GM19324 (cell line): ENCODE measurements at regions not wholly inside any gene's neighbourhood (a gene's known extent, or its start where the extent isn't known, plus 50 kb on each side); places are given as distances from the start of the nearest gene placed in this dataset.
"Not testable (repeated sequence)": the region's sequence is repeated elsewhere in the genome, so short reads cannot be mapped to it uniquely, and the experiment has no call there.

Source experiments
- ATAC-seq: cut with Tn5 transposase; IDR thresholded peaks from one replicate; pipeline ENCODE4 v1.9.1; 2021; ENCODE audit warnings: mild to moderate bottlenecking, moderate library complexity; ENCODE audit not compliant: unreplicated experiment, low FRiP score

DNA sequence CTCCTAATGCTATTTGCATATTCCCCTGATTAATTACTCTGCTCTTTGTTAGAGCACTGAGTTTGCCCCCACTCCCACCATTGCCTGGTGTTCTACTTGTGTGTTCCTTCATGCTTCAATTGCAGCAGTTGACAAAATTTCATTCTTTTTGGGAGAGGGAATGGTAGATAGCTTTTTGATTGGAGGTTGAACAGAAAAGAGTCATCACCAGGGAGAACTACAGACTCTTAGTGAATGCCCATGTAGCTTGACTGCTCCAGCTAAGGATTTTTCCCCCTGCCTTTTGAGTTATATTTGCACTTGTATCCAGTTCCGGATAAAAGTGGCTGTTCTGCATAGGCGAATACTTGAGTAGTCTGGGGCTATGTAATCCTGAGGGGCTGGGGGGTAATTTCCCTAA is 183.9 kb downstream of the ETNK1 start:
- no peak for ATAC-seq

DNA sequence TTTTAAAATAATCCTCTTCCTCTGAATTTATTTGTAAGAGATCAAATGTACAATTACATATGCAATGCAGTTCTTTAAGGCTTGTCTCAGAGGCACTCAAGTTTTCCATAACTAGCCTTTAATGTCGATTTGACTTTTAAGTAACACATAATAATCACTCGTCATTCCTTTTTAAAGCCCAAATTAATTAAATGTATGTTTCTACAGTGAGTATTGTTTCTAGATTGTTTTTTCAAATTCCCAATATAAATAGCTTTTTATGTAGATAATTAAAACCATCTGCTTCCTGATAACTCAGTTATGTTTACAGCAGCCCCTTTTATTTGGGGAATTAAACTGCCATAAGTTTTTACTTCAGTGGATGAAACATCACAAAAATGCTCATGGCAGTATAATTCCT is 185.1 kb downstream of the ETNK1 start:
- no peak for ATAC-seq

DNA sequence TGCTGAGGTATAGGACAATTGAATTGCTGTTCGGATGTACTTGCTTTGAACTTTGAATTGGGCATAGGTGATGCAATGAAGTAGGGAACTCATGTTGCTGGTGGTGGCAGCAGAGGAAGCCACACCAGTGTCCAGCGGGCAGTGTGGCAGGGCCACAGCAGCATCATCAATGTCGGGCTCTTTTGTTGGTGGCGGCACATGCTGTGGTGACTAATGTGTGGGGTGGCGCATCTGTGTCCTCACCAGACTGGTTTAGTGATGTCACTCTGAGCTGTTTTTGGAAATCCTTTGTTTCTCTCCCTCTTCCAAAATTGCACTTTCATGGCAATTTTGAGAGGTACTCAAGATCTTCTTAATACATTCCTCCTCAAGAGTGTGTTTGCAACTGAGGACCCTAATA is 187.6 kb downstream of the ETNK1 start:
- no peak for ATAC-seq

DNA sequence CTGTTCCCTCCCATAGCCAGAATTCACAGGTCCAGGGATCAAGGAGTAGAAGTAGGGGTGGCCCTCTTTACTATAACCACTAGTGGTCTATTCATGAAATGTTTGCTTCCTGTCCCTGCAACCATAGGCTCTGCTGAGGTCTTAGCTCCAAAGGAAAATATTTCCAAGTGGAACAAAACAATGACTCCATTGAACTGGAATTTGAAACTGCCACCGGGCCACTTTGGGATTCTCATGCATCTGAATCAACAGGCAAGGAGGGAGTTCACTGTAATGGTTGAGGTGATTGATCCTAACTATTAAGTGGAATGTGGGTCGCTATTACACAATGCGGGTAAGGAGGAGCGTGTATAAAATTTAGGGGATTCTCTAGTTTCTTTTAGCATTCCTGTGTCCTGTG is 197.0 kb downstream of the ETNK1 start:
- ATAC-seq = no peak

DNA sequence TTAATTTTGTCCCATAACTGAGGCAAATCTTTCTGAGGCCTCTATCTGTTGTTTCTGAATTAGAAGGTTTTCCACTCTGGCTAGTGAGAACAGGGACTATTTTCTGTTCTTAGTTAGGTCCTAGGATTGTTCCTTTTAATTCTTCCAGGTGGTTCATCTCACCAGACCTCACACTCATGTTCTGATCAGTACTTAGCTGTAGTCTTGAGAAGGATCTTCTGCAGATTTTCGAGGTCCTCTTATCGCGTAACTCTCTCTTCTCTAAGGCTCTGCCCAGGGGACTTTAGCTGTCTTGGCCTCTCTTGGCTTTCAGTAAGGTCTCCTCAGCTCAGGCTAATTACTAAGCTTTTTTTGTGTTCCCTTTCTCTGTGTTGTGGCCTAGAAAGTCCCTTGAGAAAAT is 201.1 kb downstream of the ETNK1 start:
- no peak for ATAC-seq

DNA sequence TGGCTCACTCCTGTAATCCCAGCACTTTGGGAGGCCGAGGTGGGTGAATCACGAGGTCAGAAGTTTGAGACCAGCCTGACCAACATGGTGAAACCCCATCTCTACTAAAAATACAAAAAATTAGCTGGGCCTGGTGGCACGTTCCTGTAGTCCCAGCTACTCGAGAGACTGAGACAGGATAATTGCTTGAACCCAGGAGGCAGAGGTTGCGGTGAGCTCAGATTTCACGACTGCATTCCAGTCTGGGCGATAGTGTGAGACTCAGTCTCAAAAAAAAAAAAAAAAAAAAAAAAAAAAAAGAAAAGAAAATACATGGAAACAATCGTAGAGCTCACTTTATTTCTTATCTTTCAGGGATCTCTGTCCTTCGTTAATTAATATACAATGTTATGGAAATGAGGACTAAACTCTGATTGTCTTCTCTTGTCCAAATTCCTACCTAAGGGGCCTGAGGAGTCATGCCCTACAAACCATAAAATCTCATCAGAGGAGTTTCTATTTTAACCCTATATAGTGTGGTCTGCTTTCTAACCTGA is 201.5 kb downstream of the ETNK1 start:
- not testable (repeated sequence) for ATAC-seq

GRCh38 chr12:22828066-22828465 is 203.1 kb downstream of the ETNK1 start:
- ATAC-seq = no peak

DNA sequence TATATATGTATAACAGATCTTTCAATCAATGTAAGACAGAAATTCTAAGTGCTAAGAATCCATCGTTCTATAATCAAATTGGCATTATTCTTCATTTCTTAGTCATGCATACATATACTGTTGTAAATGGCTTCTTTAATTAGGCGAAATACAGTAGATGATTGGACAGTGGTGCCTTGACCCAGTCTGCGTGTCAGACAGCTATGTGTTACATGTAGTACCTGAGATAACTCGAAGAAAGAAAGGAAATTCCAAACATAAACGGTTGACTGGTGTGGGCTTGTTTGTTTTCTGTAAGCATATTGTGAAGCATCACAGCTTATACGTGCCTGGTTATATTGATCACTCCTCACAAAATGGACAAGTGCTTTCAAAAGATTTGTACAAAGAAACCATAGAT is 210.5 kb downstream of the ETNK1 start:
- ATAC-seq = no peak

DNA sequence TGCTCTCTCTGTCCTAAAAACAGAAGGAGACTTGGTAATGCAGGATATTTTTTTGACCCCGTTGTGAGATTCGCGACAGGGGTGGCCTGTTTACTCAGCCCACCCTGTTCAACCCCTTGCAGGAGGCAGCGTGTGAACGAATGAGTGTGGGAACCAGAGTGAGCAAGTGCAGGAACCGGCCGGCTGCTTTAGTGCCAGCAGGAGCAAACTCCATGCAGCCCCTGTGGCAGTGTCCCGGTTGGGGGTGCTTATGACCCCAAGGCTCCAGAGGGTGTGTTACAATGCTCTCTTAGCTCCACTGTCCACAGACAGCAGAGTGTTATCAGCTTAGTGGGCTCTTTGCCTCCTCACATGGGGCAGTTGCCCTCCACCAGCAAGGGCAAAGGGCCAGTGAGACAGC is 225.2 kb downstream of the ETNK1 start:
- no peak for ATAC-seq

DNA sequence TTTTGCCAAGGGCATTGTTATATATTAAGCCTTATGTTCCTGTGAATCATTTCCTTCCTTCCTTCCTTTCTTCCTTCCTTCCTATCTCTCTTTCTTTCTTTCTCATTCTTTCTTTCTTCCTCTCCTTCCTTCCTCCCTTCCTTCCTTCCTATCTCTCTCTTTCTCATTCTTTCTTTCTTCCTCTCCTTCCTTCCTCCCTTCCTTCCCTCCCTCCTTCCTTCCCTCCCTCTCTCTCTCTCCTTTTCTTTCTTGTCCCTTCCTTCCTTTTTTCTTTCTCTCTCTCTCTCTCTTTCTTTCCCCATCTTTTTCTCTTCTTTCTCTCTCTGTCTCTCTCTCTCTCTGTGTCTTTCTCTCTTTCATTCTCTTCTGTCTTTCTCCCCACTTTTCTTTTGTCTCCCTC is 226.6 kb downstream of the ETNK1 start:
- no peak for ATAC-seq

- ATAC-seq = no peak
Measured at GRCh38 chr12:22855456-22855855, 230.5 kb downstream of the ETNK1 start.

DNA sequence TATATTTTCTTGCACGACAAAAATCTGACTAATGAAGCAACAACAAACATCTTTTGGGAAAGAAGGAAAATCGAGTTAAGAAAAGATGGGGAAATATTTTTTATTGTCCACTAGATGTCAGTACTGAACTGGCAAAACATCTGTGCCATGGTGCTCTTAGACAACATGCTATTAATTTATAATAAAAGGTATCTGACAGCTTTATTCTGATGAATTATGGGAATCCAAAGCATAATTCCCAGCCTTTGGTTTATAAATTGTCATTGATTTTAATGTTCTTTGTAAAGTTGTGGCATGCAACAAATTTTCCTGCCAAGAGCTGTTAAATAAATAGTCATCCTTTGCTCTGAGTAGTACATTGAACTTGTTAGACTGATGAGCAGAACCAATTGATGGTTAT is 231.2 kb downstream of the ETNK1 start:
- ATAC-seq = no peak

- no peak for ATAC-seq
Measured at GRCh38 chr12:22858849-22859570, 234.0 kb downstream of the ETNK1 start.

GRCh38 chr12:22860926-22861325 is 236.0 kb downstream of the ETNK1 start:
- no peak for ATAC-seq

GRCh38 chr12:22865822-22866221 is 240.9 kb downstream of the ETNK1 start:
- ATAC-seq = no peak

DNA sequence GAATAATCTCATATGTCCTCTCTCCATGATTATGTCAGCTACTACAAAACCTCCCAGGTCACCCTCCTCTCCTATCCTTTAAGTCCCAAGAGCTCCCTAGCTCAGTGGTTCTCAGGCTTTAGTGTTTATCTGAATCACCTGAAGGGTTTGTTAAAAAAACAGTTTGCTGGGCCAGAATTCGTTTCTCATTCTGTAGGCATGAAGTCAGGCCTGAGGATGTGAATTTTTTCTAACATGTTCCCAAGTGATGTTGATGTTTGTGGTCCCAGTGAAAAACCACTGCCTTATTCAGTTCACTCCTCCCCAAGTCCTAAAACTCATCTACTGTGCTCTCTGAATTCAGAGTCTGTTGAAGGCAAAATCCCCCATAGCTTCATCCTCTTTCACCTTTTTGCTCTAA is 241.4 kb downstream of the ETNK1 start:
- ATAC-seq = no peak

GRCh38 chr12:22874151-22874550 is 249.2 kb downstream of the ETNK1 start:
- ATAC-seq = no peak

GRCh38 chr12:22876262-22876661 is 251.3 kb downstream of the ETNK1 start:
- ATAC-seq = no peak

DNA sequence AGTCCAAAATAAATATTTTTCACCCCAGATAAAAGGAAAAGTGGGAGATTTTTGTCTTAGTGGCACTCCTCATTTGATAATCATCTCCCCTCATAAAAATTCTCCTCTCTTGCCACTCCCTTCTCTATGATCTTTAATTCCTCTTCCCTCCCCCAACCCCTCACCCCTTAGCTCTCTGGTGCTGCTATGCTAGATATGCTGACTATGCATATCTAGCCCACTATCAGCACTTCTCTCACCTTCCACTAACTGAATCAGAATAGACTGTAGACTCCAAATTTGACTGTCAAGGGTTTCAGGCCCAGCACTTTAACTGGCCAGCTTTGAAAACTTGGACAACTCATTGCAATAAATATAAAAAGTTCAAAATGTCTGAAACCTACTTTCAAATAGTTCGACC is 254.2 kb downstream of the ETNK1 start:
- no peak for ATAC-seq

- no peak for ATAC-seq
Measured at GRCh38 chr12:22880331-22880730, 255.4 kb downstream of the ETNK1 start.

DNA sequence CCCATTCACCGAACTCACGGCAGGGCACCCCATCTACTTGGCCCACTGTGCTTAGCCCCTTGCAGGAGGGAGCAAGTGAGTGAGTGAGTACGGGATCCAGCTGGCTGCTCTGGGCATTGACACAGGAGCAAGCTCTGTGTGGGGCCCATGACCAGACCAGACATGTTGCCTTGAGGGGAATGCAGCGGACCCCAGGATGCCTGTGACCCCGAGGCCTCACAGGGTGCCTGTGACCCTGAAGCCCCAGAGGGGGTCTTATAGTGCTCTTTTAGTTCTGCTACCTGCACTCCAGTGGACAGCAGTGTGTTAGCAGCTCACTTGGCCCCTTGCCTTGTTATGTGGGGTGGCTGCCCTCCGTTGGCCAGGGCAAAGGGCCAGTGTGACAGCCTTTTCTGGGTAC is 255.8 kb downstream of the ETNK1 start:
- ATAC-seq = no peak

- no peak for ATAC-seq
Measured at GRCh38 chr12:22881878-22882385, 257.0 kb downstream of the ETNK1 start.
